Coronary artery (tissue), 2 donors: ENCODE measurements at regions not wholly inside any gene's neighbourhood (a gene's known extent, or its start where the extent isn't known, plus 50 kb on each side); places are given as distances from the start of the nearest gene placed in this dataset.

Experiments
- DNase-seq: peaks from one replicate; pipeline ENCODE4 v3.0.0-alpha.2; 2017; ENCODE audit warnings: low spot score
- H3K27ac ChIP-seq, 2 donors: fragments of 200-600 bp; sonication (generic); one replicate each; pipeline ENCODE4 v1.5.1; 2016 to 2019
- H3K4me3 ChIP-seq: fragments of 200-600 bp; sonication (generic); 2 replicates; pipeline ENCODE4 v1.5.1; 2016; ENCODE audit warnings: mild to moderate bottlenecking, moderate library complexity
- TF ChIP-seq, protein P1 (sequence below): fragments of 200-600 bp; sonication (generic); IDR thresholded peaks from one replicate; pipeline ENCODE4 v1.5.1; 2019; ENCODE audit warnings: antibody characterized with exemption

DNA sequence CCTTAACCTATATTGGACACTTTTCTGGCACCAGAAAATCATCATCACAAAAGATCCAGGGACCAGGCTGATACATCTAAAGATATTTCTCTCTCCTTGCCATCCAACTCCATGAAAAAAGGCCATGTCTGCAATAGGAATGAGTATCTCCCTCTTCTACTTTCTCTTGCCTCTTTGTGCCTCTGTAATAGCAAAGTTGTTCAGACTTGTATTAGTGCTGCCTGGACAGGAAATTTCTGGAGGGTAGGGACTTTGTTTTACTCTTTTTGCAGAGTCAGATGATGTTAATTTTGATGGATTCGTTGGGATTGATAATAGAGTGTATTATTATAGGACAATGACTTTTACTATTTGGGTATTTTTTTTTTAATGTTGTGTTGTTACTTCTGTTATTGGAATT lies 376.3 kb downstream of the INHBA start:
- DNase-seq, result no peak
- TF ChIP-seq, protein P1, sequence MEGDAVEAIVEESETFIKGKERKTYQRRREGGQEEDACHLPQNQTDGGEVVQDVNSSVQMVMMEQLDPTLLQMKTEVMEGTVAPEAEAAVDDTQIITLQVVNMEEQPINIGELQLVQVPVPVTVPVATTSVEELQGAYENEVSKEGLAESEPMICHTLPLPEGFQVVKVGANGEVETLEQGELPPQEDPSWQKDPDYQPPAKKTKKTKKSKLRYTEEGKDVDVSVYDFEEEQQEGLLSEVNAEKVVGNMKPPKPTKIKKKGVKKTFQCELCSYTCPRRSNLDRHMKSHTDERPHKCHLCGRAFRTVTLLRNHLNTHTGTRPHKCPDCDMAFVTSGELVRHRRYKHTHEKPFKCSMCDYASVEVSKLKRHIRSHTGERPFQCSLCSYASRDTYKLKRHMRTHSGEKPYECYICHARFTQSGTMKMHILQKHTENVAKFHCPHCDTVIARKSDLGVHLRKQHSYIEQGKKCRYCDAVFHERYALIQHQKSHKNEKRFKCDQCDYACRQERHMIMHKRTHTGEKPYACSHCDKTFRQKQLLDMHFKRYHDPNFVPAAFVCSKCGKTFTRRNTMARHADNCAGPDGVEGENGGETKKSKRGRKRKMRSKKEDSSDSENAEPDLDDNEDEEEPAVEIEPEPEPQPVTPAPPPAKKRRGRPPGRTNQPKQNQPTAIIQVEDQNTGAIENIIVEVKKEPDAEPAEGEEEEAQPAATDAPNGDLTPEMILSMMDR, result no peak
- Histone ChIP-seq H3K27ac (no peak overlapping the region), H3K4me3 (no peak overlapping the region)

DNA sequence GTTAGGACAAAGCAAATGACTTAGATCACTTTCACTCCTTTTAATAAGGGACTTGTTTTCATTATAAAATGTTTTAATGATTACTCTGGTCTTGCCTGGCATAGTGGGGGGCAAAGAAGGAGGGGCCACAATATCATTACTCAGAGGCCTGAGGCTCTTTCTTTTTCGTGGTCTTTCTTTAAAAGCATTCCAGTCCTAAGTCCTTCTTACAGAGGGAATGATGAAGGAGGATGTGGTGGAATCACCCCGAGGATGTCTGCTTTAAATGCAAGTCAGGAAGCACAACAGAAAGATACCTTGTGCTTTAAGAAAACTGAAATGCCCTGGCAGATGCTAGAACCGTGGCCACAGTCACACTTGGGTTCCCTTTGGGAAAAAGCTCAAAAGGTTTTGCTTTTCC lies 379.1 kb downstream of the INHBA start:
- Histone ChIP-seq H3K27ac (no peak overlapping the region), H3K4me3 (no peak overlapping the region)
- no peak for DNase-seq
- TF ChIP-seq, protein P1, result no peak

DNA sequence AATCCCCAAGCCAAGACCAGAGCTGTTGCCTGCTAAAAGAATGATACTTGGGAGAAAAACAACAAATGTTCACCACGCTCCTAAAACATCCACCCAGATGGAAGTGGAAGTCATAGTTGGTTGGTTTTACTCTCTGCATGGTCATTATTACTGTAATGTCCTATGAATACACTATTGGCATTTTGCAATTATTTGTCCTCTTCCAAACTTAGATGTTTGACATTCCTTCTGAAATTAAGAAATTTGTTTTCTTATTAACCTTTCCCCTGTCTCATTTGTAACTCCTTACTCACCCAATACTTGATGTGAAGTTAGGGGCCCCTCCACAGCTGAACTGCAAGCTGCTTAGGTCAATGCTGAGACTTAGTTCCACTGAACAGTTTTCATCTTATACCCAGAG lies 383.3 kb downstream of the INHBA start:
- TF ChIP-seq, protein P1, result no peak
- no peak overlapping the region for H3K27ac ChIP-seq
- DNase-seq, result no peak
- H3K4me3 ChIP-seq, result no peak overlapping the region

DNA sequence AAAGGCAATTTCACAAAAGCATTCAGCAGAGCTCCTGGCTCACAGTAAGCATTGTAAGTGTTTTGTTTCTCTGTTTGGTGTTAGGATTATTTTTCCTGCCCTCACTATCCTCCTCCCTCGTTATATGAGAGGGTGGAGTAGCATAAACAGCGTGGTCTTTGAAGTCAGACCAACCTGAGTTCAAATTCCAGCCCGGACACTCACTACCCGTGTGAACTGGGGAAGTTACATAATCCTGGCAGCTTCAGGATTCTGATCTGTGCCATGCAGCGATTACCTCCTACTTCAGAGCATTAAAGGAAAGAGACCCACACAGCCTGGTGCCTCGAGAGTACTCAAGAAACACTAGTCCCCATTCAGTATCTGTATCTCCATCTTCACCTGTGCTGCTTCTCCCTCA lies 386.5 kb downstream of the INHBA start:
- Histone ChIP-seq H3K4me3 (no peak overlapping the region), H3K27ac (no peak overlapping the region)
- TF ChIP-seq, protein P1, result no peak
- no peak for DNase-seq

DNA sequence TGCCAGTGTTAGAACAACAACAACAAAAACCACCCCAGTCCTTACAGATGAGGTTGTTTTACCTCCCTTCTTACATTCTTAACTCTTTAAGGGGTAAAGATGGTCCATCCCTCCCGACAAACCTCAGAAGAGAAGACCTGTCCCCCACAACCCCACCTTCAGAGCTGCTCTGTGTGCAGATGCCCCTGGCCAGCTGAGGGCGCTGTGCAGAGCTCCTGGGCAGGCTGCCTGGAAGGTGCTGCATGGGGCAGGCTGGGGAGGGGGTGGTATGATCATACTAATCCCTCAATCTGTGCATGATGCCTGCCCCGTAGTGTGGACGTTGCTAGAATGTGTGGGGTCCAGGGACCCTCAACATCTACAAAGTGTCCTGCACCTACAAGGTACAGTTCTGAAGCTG lies 387.1 kb downstream of the INHBA start:
- H3K27ac ChIP-seq, result no peak overlapping the region
- DNase-seq, result no peak
- no peak overlapping the region for H3K4me3 ChIP-seq
- TF ChIP-seq, protein P1, result no peak

DNA sequence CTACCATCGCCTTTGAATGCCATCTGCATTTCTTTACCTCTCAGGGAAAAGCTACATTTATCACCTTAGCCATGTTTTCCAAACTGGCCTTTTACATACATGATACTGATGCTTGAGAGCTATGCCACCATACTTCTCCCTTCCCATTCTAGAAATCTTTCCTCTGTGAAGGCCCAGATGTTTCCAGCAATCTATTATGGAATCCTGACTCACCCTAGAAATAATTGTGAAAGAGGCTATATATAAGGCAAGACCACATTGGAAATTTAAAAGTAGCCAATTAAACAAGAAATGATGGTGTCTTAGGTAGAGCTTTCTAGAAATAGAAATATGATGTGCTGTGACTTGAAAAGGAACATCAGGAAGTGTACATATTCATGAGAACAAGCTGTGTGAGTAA lies 389.7 kb downstream of the INHBA start:
- Histone ChIP-seq H3K27ac (no peak overlapping the region), H3K4me3 (no peak overlapping the region)
- no peak for DNase-seq
- TF ChIP-seq, protein P1, result no peak

DNA sequence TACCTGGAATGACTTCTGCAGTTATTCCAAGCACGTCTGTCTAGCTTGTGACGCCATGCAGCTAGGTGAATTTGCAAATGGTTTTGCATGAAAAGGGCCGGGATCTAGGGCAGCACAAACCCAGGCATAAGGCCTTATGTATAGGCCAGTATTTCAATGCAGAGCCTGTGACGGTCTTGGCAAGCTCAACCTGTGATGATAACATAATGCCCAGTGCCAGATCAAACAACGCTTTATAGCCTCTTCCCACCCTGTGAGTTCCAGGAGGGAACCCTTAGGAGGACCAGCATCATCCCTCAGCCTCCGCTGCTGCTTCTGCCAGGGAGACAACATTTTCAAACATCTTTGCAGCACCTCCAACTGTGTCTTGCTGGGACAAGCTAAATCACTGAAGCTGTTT lies 390.7 kb downstream of the INHBA start:
- Histone ChIP-seq H3K4me3 (no peak overlapping the region), H3K27ac (no peak overlapping the region)
- TF ChIP-seq, protein P1, result no peak
- DNase-seq, result no peak
